HS-27A (cell line): ENCODE measurements at regions not wholly inside any gene's neighbourhood (a gene's known extent, or its start where the extent isn't known, plus 50 kb on each side); places are given as distances from the start of the nearest gene placed in this dataset.
"Not testable (repeated sequence)": the region's sequence is repeated elsewhere in the genome, so short reads cannot be mapped to it uniquely, and the experiment has no call there.

Source experiments
- DNase-seq: peaks from one replicate; pipeline ENCODE4 v3.0.0-alpha.2; 2012; ENCODE audit warnings: low read depth, missing footprints

- no peak for DNase-seq
Measured at GRCh38 chr16:86074651-86075487, 175.9 kb downstream of the IRF8 start.

- DNase-seq, result no peak
Measured at GRCh38 chr16:86075488-86075785, 176.5 kb downstream of the IRF8 start.

GRCh38 chr16:86075839-86076440 is 177.0 kb downstream of the IRF8 start:
- no peak for DNase-seq

DNA sequence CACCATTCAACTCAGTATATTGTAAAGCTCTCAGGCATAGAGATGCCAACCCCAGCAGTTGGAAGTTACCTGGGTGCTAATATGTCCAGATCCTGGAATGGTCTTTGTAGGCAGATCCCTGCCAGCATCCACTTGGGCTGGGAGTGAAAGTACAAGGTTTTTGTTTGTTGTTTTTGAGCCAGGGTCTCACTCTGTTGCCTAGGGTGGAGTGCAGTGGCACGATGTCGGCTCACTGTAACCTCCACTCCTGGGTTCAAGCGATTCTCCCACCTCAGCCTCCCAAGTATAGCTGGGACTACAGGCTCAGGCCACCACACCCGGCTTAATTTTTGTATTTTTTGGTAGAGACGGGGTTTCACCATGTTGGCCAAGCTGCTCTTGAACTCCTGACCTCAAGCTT is 177.6 kb downstream of the IRF8 start:
- DNase-seq, result no peak

GRCh38 chr16:86077243-86077940 is 178.4 kb downstream of the IRF8 start:
- DNase-seq, result no peak

GRCh38 chr16:86078121-86078600 is 179.2 kb downstream of the IRF8 start:
- DNase-seq, result no peak

DNA sequence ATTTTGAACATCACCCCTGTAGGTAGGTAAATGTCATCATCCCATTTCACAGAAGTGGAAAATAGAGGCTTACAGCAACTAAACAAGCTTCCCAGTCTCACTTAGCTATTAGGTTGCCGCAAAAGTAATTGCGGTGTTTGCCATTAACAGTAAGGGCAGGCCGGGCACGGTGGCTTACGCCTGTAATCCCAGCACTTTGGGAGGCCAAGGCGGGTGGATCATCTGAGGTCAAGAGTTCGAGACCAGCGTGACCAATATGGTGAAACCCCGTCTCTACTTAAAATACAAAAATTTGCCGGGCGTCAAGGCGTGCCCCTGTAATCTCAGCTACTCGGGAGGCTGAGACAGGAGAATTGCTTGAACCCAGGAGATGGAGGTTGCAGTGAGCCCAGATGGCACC is 179.7 kb downstream of the IRF8 start:
- not testable (repeated sequence) for DNase-seq

- DNase-seq, result no peak
Measured at GRCh38 chr16:86079255-86079885, 180.4 kb downstream of the IRF8 start.

GRCh38 chr16:86080131-86080875 is 181.3 kb downstream of the IRF8 start:
- DNase-seq, result no peak

DNA sequence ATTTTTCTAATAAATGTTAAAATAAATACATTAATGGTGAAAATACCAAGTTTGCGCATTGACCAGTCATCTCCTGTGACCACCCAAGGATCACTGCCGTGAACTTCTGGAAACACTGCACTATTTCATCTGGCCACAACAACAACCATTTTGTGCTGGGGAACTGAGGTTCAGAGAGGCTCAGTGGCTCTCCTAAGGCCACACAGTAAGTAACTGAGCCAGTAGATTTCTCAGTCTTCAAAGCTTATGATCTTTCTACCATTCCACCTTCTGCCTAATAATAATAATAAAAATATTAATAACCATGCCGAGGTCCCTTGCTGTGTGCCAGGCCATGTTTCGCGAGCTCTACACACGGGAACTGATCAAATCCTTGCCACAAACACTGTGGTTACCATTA is 182.0 kb downstream of the IRF8 start:
- no peak for DNase-seq

DNA sequence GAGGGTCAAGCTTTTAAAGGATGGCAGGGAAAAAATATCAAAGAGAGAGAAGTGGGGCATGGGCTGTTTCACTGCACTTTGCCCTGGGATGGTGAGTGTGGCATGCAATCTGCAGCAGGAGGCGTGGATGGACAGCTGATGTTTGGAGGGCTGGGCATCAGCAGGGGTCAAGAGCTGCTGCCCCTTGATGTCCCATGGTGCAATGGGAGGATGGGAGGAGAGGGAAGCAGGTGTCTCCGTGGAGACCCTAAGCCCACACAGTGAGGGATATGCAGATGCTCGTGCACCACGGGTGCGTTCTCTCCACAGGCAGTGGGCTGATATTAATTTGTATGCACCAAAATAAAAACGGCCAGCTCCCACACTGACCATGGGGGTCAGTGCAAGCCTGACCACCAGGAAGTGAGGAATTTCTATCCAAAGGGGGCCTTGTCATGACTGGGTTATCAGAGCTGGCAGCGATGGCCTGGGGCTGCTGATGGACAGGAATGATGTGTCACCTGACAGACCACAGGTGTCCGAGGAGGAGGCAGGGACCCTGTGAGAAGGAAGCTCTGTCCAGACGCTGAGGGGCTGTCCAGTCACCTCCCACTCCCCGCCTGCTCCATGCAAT is 183.6 kb downstream of the IRF8 start:
- no peak for DNase-seq

DNA sequence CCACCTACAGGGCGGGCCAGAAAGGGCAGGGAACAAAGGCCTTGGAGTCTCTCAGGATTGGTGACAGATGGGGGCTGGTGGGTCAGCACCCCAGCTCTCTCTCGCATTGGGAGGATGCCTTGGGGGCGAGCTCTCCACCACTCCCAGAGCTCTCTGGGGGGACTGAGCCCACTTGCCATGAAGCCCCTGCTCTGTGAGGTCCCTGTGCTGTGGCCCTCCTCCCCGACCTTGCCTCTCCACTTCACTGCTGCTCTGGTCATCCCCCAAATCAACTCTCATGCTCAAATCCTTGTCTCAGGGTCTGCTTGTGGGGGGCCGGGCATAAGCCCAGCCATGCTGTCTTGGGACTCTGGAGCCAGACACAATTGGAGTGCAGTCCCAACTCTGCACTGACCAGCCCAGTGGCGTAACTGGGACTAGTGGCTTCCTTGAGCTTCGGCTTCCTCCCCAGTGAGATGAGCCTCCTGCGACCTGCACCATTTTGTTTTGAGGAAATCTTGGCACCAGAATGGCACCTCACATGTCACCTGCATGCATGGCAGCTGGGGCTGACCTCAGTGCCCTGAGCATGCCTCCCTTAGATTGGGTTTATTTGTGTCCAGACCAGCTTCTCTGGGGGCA is 184.5 kb downstream of the IRF8 start:
- DNase-seq, result no peak

- DNase-seq, result no peak
Measured at GRCh38 chr16:86085161-86085611, 186.2 kb downstream of the IRF8 start.

DNA sequence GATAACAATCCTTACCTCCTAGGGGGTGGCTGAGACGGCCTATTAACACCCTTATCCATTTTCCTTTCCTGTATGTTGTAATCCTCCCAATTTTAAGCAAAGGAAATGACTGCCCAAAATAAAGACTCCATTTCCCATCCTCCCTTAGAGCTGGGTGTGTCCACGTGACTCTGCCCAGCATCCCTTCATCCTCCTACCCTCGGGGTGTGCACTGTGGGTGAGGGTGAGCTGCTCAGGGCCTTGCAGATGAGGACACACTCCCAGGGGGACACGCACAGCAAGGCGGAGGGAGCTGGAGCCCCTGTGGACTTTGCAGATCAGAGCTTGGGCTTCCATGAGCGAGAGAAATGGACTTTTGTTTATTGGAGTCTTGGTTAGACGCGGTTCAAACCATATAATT is 186.8 kb downstream of the IRF8 start:
- DNase-seq, result no peak

GRCh38 chr16:86086471-86086870 is 187.5 kb downstream of the IRF8 start:
- no peak for DNase-seq

DNA sequence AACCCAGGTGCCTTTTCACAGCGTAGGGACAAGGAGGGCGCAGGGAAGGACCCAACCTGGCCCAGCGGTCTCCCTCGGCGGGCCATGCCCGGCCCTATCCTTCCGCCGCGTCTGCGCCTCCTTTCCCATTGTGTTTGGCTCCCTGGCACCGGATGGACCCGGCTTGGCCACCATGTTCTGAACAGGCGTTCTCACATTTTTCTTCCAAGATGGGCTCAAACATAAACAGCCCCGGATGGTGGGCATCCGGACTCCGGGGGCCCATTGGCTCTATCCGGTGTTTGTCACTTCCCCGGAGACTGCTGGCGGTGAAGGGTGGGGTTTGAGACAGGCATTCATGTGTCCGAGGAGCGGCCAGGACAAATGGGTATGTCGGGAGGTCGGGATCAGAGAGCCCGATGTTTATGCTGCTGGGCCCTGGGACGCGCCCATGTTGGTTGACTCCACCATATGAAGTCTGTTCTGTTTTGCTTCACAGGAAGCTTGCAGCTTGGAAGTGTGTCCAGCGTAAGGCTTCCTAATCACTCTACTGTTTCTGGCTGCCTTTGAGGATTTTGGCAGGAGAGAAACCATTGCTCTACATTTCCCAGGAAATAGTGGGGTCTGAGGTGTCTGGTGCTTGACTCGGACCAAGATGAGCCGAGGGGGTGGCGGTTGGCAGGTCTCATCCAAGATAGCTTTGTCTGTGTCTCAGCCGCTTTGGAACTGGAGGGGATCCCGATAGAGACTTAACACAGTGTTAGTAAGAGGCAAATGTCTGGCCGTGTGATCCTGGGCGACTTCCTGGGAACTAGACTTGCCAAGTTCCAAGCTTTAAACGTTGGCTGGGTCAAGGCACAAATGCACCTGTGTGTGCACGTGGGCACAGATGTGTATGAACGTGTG is 188.3 kb downstream of the IRF8 start:
- no peak for DNase-seq

DNA sequence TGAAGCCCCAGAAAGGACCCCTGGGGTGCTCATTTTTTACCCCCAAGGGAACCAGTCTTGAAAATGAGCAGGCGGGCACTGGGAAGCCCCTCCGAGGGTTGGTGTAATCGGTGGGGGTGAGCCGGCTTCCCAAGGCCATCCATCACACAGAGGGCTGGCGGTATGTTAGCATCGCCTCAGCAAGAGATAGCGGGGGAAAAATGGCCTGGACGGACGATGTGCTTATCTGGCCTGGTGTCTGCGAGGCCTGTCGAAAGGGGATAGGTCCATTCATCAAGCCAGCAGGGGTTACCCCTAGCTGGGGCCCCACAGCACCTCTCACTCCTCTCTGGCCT is 188.9 kb downstream of the IRF8 start:
- no peak for DNase-seq

- no peak for DNase-seq
Measured at GRCh38 chr16:86088287-86088686, 189.3 kb downstream of the IRF8 start.

DNA sequence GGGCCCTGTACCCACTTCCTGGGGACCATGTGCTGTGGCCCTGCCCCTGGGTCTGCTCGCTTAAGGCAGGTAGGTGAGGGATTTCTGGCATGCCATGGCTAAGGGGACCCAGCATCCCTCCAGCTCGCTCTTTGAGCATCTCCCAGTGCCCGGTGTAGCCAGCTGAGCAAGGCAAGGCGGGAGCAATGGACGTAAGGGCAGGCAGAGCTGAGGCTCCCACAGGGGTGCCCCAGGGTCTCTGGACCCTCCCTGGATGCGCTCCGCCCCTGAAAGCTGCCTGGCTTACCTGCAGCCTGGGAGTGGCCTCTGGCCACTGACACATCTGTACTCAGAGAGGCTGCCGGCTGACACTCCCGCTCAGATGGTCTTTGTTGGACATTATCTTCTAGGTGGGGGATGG is 189.9 kb downstream of the IRF8 start:
- no peak for DNase-seq

DNA sequence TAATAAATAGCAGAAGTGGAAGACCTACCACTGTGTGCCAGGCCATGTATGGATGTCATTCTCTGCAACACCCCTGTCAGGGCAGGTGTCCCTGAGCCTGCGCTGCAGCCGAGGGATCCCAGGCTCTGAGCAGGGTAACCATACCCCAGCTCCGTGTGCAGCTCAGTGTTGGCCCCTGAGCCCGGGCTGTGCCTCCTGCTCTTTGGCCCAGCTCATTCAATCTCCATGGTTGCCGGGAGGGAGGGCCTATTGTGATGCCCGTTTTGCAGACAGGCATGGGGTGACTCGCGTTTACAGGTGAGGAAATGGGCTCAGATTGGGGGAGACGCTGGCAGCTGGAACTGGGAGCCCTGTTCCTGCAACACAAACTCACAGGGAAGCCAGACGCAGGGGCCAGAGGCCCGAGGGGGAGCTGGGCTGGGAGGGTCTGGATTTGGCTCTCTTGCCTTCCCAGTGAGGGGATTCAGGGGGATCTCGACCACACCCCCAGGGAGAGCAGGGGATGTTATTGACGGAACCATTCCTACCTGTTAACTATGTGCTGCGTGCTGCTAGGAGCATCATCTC is 190.5 kb downstream of the IRF8 start:
- DNase-seq, result no peak
